ENCODE measurements at regions not wholly inside any gene's neighbourhood (a gene's known extent, or its start where the extent isn't known, plus 50 kb on each side); places are given as distances from the start of the nearest gene placed in this dataset.

DNA sequence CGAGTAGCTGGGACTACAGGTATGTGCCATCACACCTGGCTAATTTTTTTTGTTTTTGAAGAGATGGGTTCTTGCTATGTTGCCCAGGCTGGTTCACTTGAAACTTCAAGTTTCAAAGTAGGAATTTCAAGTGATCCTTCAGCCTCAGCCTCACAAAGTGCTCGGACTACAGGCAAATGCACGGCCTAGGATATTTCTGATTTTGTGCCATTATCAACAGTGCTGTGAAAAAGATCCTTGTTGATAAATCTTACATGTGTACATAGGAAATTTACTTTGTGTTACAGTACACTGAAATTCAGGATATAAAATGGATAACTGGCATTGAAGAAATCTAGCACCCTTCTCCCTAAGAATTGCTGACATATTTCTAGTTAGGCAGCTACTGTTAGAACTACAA lies 184.6 kb upstream of the PRDM1 start:
- H4K20me1 ChIP-seq (replicated peaks; ENCODE audit: control insufficient read depth, extremely low read depth, insufficient read depth, low read length), result no peaks in the 10 kb centered on the region
- H3K79me2 ChIP-seq (ENCODE audit: control insufficient read depth, insufficient read depth, low read length), result no peaks in the 10 kb centered on the region
- no peak overlapping the region for H2AFZ ChIP-seq (ENCODE audit: low read depth, low read length)
- no peak overlapping the region for H3K4me2 ChIP-seq (ENCODE audit: insufficient read depth, low read length)
- POLR2A ChIA-PET, result no interaction called here
- DNase-seq (ENCODE audit: low read depth, low spot score) (no peak), FAIRE-seq (no peak)
- H3K4me1 ChIP-seq (ENCODE audit: control insufficient read depth, extremely low read depth, insufficient read depth, low read length), result peaks cover 2% of the 10 kb centered on the region
- TF ChIP-seq GATA2 (IDR thresholded peaks at IDR 0.05; ENCODE audit: insufficient read depth, insufficient read length, low read depth, low read length) (no peak), POLR2AphosphoS5 (IDR thresholded peaks at IDR 0.05; ENCODE audit: insufficient read depth, low read depth, low read length) (no peak), FOS (IDR thresholded peaks at IDR 0.05; ENCODE audit: borderline replicate concordance, insufficient read depth, low read length) (no peak), JUN (IDR thresholded peaks at IDR 0.05; ENCODE audit: borderline replicate concordance, insufficient read depth, insufficient read length, low read depth) (no peak), MYC (IDR thresholded peaks at IDR 0.05; ENCODE audit: low read depth, low read length) (no peak), CTCF (IDR thresholded peaks at IDR 0.05; ENCODE audit: extremely low read depth in 1 of 2, insufficient read depth in 1 of 2, low read depth in 1 of 2, low read length in 2 of 2) (no peak), EZH2 (IDR thresholded peaks at IDR 0.05; ENCODE audit: borderline replicate concordance, low read depth, low read length, severe bottlenecking) (no peak), POLR2A (IDR thresholded peaks at IDR 0.05; ENCODE audit: low read depth, low read length) (no peak)
- TF ChIP-seq, protein P1, sequence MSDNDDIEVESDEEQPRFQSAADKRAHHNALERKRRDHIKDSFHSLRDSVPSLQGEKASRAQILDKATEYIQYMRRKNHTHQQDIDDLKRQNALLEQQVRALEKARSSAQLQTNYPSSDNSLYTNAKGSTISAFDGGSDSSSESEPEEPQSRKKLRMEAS (IDR thresholded peaks at IDR 0.05; ENCODE audit: insufficient read depth, insufficient read length), result no peak
- no peak overlapping the region for H3K4me3 ChIP-seq (replicated peaks in 1 of 3; ENCODE audit: insufficient read depth in 1 of 3, low read depth in 1 of 3, low read length in 3 of 3)
- CTCF ChIA-PET, result no interaction called here
- no peaks in the 10 kb centered on the region for H3K9me1 ChIP-seq (replicated peaks; ENCODE audit: control insufficient read depth, extremely low read depth, insufficient read depth, low read length)
- H3K27me3 ChIP-seq (ENCODE audit: control insufficient read depth in 2 of 2, insufficient read depth in 2 of 2, low read length in 2 of 2), result no peaks in the 10 kb centered on the region
- H3K9ac ChIP-seq (replicated peaks; ENCODE audit: extremely low read depth, insufficient read depth, low read length), result no peak overlapping the region
- no peak overlapping the region for H3K27ac ChIP-seq (ENCODE audit: insufficient read depth, low read depth, low read length)
- intact Hi-C loops (cut with micrococcal nuclease) (loop anchor here (10.0 kb wide), 1 partner anchor 403 kb away; no protein-coding TSS in a partner anchor), dilution Hi-C loops (cut with MboI; ENCODE audit: extremely low pct_ligation_motif_present, low sequenced_read_pairs) (no loop called here)
- no TSS peak for BruUV-seq (replicated peaks)
- no peaks in the 10 kb centered on the region for H3K36me3 ChIP-seq (ENCODE audit: control insufficient read depth in 2 of 2, extremely low read depth in 1 of 2, insufficient read depth in 2 of 2, low read length in 2 of 2)
- H3K9me3 ChIP-seq (replicated peaks; ENCODE audit: control insufficient read depth, insufficient read depth, low read length), result no peaks in the 10 kb centered on the region
